PC-3 (cell line): ENCODE measurements at regions not wholly inside any gene's neighbourhood (a gene's known extent, or its start where the extent isn't known, plus 50 kb on each side); places are given as distances from the start of the nearest gene placed in this dataset.

Experiments used
- ATAC-seq: fragments of 200-7000 bp; cut with Tn5 transposase; 2 replicates; pipeline ENCODE4 v1.9.1; 2020; ENCODE audit warnings: mild to moderate bottlenecking, moderate library complexity
- BruUV-seq: library from RNA; stranded (reverse); fragments of 400-500 nt; replicated peaks from 2 replicates; lab custom pipeline; 2021; lab: Mats Ljungman, UMichigan
- CTCF ChIA-PET: fragments of 300-600 bp; sonication (Branson Sonifier 250); formaldehyde crosslinking; loops from one replicate; lab custom pipeline; 2022; ENCODE audit warnings: antibody characterized with exemption; lab: Charles Lee
- POLR2A ChIA-PET: fragments of 300-600 bp; sonication (Branson Sonifier 250); formaldehyde crosslinking; loops from one replicate; lab custom pipeline; 2022; ENCODE audit warnings: antibody characterized with exemption; ENCODE audit not compliant: unreplicated experiment; lab: Charles Lee
- DNase-seq: peaks from one replicate; pipeline ENCODE4 v3.0.0-alpha.2; 2015
- H2AFZ ChIP-seq: fragments of 300-600 bp; sonication (generic); 2 replicates; pipeline ENCODE4 v1.6.0; 2016; ENCODE audit warnings: antibody characterized with exemption, low read length
- H3F3A ChIP-seq: fragments of 300-600 bp; sonication (generic); one replicate; pipeline ENCODE4 v1.6.0; 2017; ENCODE audit warnings: antibody characterized with exemption, low read length, control low read depth, mild to moderate bottlenecking; ENCODE audit not compliant: unreplicated experiment
- H3K27ac ChIP-seq: fragments of 300-600 bp; sonication (generic); 2 replicates; pipeline ENCODE4 v1.5.1; 2016; ENCODE audit warnings: mild to moderate bottlenecking, low read length
- H3K27me3 ChIP-seq: fragments of 300-600 bp; sonication (generic); 2 replicates; pipeline ENCODE4 v1.6.1; 2016; ENCODE audit warnings: low read length, mixed read lengths
- H3K36me3 ChIP-seq: fragments of 300-600 bp; sonication (generic); 2 replicates; pipeline ENCODE4 v1.6.1; 2016; ENCODE audit warnings: low read depth, mixed run types, low read length, mixed read lengths
- H3K4me1 ChIP-seq: fragments of 300-600 bp; sonication (generic); 2 replicates; pipeline ENCODE4 v1.5.1; 2016; ENCODE audit warnings: low read length; ENCODE audit not compliant: insufficient read depth
- H3K4me2 ChIP-seq: fragments of 300-600 bp; sonication (generic); 2 replicates; pipeline ENCODE4 v1.6.0; 2016; ENCODE audit warnings: low read length
- H3K4me3 ChIP-seq: fragments of 300-600 bp; sonication (generic); 2 replicates; pipeline ENCODE4 v1.5.1; 2016; ENCODE audit warnings: mild to moderate bottlenecking, low read length, mixed read lengths
- H3K79me2 ChIP-seq: fragments of 300-600 bp; sonication (generic); 2 replicates; pipeline ENCODE4 v1.6.1; 2017; ENCODE audit warnings: low read length, mixed read lengths
- H3K9ac ChIP-seq: fragments of 300-600 bp; sonication (generic); 2 replicates; pipeline ENCODE4 v1.6.0; 2016; ENCODE audit warnings: mild to moderate bottlenecking, low read length
- H3K9me2 ChIP-seq: fragments of 300-600 bp; sonication (generic); replicated peaks from 2 replicates; pipeline ENCODE4 v1.6.1; 2016; ENCODE audit warnings: mixed run types, low read length, mixed read lengths
- H3K9me3 ChIP-seq: fragments of 300-600 bp; sonication (generic); 2 replicates; pipeline ENCODE4 v1.6.1; 2016; ENCODE audit warnings: low read length, mixed read lengths
- H4K20me1 ChIP-seq: fragments of 300-600 bp; sonication (generic); 2 replicates; pipeline ENCODE4 v1.6.1; 2016; ENCODE audit warnings: low read length, mixed read lengths
- EZH2 ChIP-seq: fragments of 300-600 bp; sonication (generic); IDR thresholded peaks from one replicate; pipeline ENCODE4 v1.6.1; 2017; ENCODE audit warnings: antibody characterized with exemption, mild to moderate bottlenecking, low read length; ENCODE audit not compliant: unreplicated experiment
- EZH2phosphoT487 ChIP-seq: fragments of 300-600 bp; sonication (generic); IDR thresholded peaks from 2 replicates; pipeline ENCODE4 v1.6.1; 2018; ENCODE audit warnings: mild to moderate bottlenecking, antibody characterized with exemption, low read length, borderline replicate concordance
- intact Hi-C: fragments of 100-400 bp; cut with micrococcal nuclease; formaldehyde crosslinking; loops from 2 replicates; pipeline ENCODE4 v1.9.0; 2023
- TF ChIP-seq, protein P1 (sequence below): fragments of 300-600 bp; sonication (generic); conservative IDR thresholded peaks from 2 replicates; pipeline ENCODE4 v1.5.1; 2017; ENCODE audit warnings: antibody characterized with exemption, low read depth, mild to moderate bottlenecking, low read length

GRCh38 chr13:31903111-31903815, 128.3 kb upstream of the FRY start:
- Histone ChIP-seq H3K4me2 (no peak overlapping the region), H3K4me1 (no peaks in the 10 kb centered on the region), H3K27ac (no peak overlapping the region), H3F3A (no peaks in the 10 kb centered on the region), H3K36me3 (no peaks in the 10 kb centered on the region), H2AFZ (no peak overlapping the region), H3K4me3 (no peak overlapping the region), H4K20me1 (no peaks in the 10 kb centered on the region), H3K9ac (no peak overlapping the region), H3K27me3 (peaks cover 4% of the 10 kb centered on the region; the same call in 1 of the 2 replicates), H3K9me3 (no peaks in the 10 kb centered on the region), H3K79me2 (no peaks in the 10 kb centered on the region), H3K9me2 (no peaks in the 10 kb centered on the region)
- no TSS peak for BruUV-seq
- POLR2A ChIA-PET, result no interaction called here
- CTCF ChIA-PET, result no interaction called here
- intact Hi-C loops, result no loop called here
- ATAC-seq (no peak), DNase-seq (no peak)
- TF ChIP-seq EZH2phosphoT487 (no peak), EZH2 (no peak)
- TF ChIP-seq, protein P1, sequence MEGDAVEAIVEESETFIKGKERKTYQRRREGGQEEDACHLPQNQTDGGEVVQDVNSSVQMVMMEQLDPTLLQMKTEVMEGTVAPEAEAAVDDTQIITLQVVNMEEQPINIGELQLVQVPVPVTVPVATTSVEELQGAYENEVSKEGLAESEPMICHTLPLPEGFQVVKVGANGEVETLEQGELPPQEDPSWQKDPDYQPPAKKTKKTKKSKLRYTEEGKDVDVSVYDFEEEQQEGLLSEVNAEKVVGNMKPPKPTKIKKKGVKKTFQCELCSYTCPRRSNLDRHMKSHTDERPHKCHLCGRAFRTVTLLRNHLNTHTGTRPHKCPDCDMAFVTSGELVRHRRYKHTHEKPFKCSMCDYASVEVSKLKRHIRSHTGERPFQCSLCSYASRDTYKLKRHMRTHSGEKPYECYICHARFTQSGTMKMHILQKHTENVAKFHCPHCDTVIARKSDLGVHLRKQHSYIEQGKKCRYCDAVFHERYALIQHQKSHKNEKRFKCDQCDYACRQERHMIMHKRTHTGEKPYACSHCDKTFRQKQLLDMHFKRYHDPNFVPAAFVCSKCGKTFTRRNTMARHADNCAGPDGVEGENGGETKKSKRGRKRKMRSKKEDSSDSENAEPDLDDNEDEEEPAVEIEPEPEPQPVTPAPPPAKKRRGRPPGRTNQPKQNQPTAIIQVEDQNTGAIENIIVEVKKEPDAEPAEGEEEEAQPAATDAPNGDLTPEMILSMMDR, result no peak

GRCh38 chr13:31904941-31905824, 126.4 kb upstream of the FRY start:
- no peak for ATAC-seq
- Histone ChIP-seq H3K9me2 (no peaks in the 10 kb centered on the region), H3K27ac (no peak overlapping the region), H2AFZ (no peak overlapping the region), H3K9ac (no peak overlapping the region), H3F3A (no peaks in the 10 kb centered on the region), H3K9me3 (no peaks in the 10 kb centered on the region), H3K4me2 (no peak overlapping the region), H3K4me3 (no peak overlapping the region), H3K79me2 (no peaks in the 10 kb centered on the region), H3K4me1 (0 out of 2 replicates have a peak, but pooled peaks cover 3% of the 10 kb centered on the region), H3K36me3 (no peaks in the 10 kb centered on the region), H3K27me3 (peaks cover 6% of the 10 kb centered on the region; the same call in 1 of the 2 replicates), H4K20me1 (no peaks in the 10 kb centered on the region)
- intact Hi-C loops, result no loop called here
- no peak for DNase-seq
- BruUV-seq, result no TSS peak
- CTCF ChIA-PET, result no interaction called here
- TF ChIP-seq EZH2, result no peak
- TF ChIP-seq EZH2phosphoT487, result no peak
- TF ChIP-seq, protein P1, result no peak
- POLR2A ChIA-PET, result interaction anchor here (0.6 kb wide), 1 partner anchor 205 kb away, joined by 15 read pairs; no protein-coding TSS in a partner anchor
